ENCODE measurements at regions not wholly inside any gene's neighbourhood (a gene's known extent, or its start where the extent isn't known, plus 50 kb on each side); places are given as distances from the start of the nearest gene placed in this dataset.
A peak's percentile ranks its signal among the peaks of the same experiment; 100 is the strongest.

- Histone ChIP-seq H3K4me1 (ENCODE audit: control insufficient read depth in 2 of 3, insufficient read depth in 2 of 3, low read depth in 1 of 3, low read length in 3 of 3) (no peaks in the 10 kb centered on the region), H3K27me3 (ENCODE audit: control insufficient read depth, insufficient read depth, low read length) (no peaks in the 10 kb centered on the region), H3K36me3 (ENCODE audit: control insufficient read depth in 2 of 3, insufficient read depth in 3 of 3, low read length in 3 of 3) (no peaks in the 10 kb centered on the region), H3K4me3 (ENCODE audit: low read length in 3 of 3) (peak overlapping the region in 1 of 3 donors; percentile 30), H3K27ac (ENCODE audit: low read depth in 2 of 2, low read length in 2 of 2) (no peak overlapping the region), H3K9ac (ENCODE audit: low read length in 3 of 3) (peak overlapping the region in 1 of 3 donors; percentile 20), H3K9me3 (ENCODE audit: control insufficient read depth in 2 of 3, insufficient read depth in 1 of 3, low read length in 3 of 3) (no peaks in the 10 kb centered on the region)
- intact Hi-C loops (cut with DNase I): no loop called here
- FAIRE-seq: no peak
- no peak for DNase-seq
- TF ChIP-seq, protein P1, sequence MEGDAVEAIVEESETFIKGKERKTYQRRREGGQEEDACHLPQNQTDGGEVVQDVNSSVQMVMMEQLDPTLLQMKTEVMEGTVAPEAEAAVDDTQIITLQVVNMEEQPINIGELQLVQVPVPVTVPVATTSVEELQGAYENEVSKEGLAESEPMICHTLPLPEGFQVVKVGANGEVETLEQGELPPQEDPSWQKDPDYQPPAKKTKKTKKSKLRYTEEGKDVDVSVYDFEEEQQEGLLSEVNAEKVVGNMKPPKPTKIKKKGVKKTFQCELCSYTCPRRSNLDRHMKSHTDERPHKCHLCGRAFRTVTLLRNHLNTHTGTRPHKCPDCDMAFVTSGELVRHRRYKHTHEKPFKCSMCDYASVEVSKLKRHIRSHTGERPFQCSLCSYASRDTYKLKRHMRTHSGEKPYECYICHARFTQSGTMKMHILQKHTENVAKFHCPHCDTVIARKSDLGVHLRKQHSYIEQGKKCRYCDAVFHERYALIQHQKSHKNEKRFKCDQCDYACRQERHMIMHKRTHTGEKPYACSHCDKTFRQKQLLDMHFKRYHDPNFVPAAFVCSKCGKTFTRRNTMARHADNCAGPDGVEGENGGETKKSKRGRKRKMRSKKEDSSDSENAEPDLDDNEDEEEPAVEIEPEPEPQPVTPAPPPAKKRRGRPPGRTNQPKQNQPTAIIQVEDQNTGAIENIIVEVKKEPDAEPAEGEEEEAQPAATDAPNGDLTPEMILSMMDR (IDR thresholded peaks at IDR 0.05; ENCODE audit: borderline replicate concordance, extremely low read depth, insufficient read depth): no peak
These were observed 1972.6 kb downstream of the ARAP2 start for GRCh38 chr4:34271479-34272355.

DNA sequence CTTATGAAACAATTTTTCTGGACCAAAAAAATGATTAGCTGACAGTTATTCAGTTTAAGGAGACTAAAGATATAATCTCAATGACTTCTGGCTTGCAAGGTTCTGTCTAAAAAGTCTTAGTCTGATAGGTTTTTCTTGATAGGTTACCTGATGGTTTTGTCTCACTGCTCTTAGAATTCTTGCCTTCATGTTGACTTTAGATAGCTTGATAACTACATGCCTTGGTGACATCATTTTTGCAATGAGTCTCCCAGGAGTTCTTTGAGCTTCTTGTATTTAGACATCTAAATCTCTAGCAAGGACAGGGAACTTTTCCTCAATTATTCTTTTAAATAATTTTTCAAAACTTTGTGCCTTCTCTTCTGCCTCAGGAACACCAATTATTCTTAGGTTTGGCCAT is 1965.3 kb downstream of the ARAP2 start:
- TF ChIP-seq, protein P1 (IDR thresholded peaks at IDR 0.05; ENCODE audit: borderline replicate concordance, extremely low read depth, insufficient read depth): no peak
- Histone ChIP-seq H3K4me3 (ENCODE audit: low read length in 3 of 3) (no peak overlapping the region), H3K4me1 (ENCODE audit: control insufficient read depth in 2 of 3, insufficient read depth in 2 of 3, low read depth in 1 of 3, low read length in 3 of 3) (no peaks in the 10 kb centered on the region), H3K36me3 (ENCODE audit: control insufficient read depth in 2 of 3, insufficient read depth in 3 of 3, low read length in 3 of 3) (no peaks in the 10 kb centered on the region), H3K9me3 (ENCODE audit: control insufficient read depth in 2 of 3, insufficient read depth in 1 of 3, low read length in 3 of 3) (peaks cover 0 to 3% (median 0%) of the 10 kb centered on the region in 3 donors), H3K27ac (ENCODE audit: low read depth in 2 of 2, low read length in 2 of 2) (no peak overlapping the region), H3K9ac (ENCODE audit: low read length in 3 of 3) (no peak overlapping the region), H3K27me3 (ENCODE audit: control insufficient read depth, insufficient read depth, low read length) (no peaks in the 10 kb centered on the region)
- DNase-seq (no peak), FAIRE-seq (no peak)
- intact Hi-C loops (cut with DNase I): no loop called here

- TF ChIP-seq, protein P1 (IDR thresholded peaks at IDR 0.05; ENCODE audit: borderline replicate concordance, extremely low read depth, insufficient read depth): no peak
- no peaks in the 10 kb centered on the region for H3K36me3 ChIP-seq (ENCODE audit: control insufficient read depth in 2 of 3, insufficient read depth in 3 of 3, low read length in 3 of 3)
- H3K9ac ChIP-seq (ENCODE audit: low read length in 3 of 3): no peak overlapping the region
- FAIRE-seq: no peak
- intact Hi-C loops (cut with DNase I): no loop called here
- no peak for DNase-seq
- H3K9me3 ChIP-seq (ENCODE audit: control insufficient read depth in 2 of 3, insufficient read depth in 1 of 3, low read length in 3 of 3): peaks cover 0 to 3% (median 0%) of the 10 kb centered on the region in 3 donors
- no peak overlapping the region for H3K27ac ChIP-seq (ENCODE audit: low read depth in 2 of 2, low read length in 2 of 2)
- H3K4me1 ChIP-seq (ENCODE audit: control insufficient read depth in 2 of 3, insufficient read depth in 2 of 3, low read depth in 1 of 3, low read length in 3 of 3): no peaks in the 10 kb centered on the region
- no peak overlapping the region for H3K4me3 ChIP-seq (ENCODE audit: low read length in 3 of 3)
- no peaks in the 10 kb centered on the region for H3K27me3 ChIP-seq (ENCODE audit: control insufficient read depth, insufficient read depth, low read length)
These were observed 1964.2 kb downstream of the ARAP2 start for GRCh38 chr4:34280131-34280530.

All from kidney (tissue), 13 donors.